ENCODE measurements at regions not wholly inside any gene's neighbourhood (a gene's known extent, or its start where the extent isn't known, plus 50 kb on each side); places are given as distances from the start of the nearest gene placed in this dataset.
"Not testable (repeated sequence)": the region's sequence is repeated elsewhere in the genome, so short reads cannot be mapped to it uniquely, and the experiment has no call there.

- no peak for DNase-seq (ENCODE audit: low spot score)
Measured at GRCh38 chrX:41981481-41982013, 58.2 kb upstream of the CASK start.

- DNase-seq (ENCODE audit: low spot score): not testable (repeated sequence)
Measured at GRCh38 chrX:41974677-41975076, 51.3 kb upstream of the CASK start.

GRCh38 chrX:41973208-41973607 lies 49.9 kb upstream of the CASK start:
- DNase-seq (ENCODE audit: low spot score): no peak
